Activated T-cell treated with anti-CD3 and anti-CD28 coated beads, Interleukin-2, amount 50 U/mL, for 72 hours (primary cell): ENCODE measurements at regions not wholly inside any gene's neighbourhood (a gene's known extent, or its start where the extent isn't known, plus 50 kb on each side); places are given as distances from the start of the nearest gene placed in this dataset.

Source experiments
- ATAC-seq, 2 donors: fragments of 150-1000 bp; cut with Tn5 transposase; replicated peaks in 1 of 2; 2 replicates each; pipeline ENCODE4 v1.10.0; 2021; ENCODE audit warnings: moderate library complexity in 2 of 2, mild to moderate bottlenecking in 1 of 2
- DNase-seq, 2 donors: peaks; one replicate each; pipeline ENCODE4 v3.0.0; 2021 to 2022; ENCODE audit warnings: mixed read lengths in 1 of 2
- H3K27ac Mint-ChIP-seq: one replicate; pipeline ENCODE4 v1.8.0; 2022; ENCODE audit warnings: mild to moderate bottlenecking, moderate library complexity, mixed read lengths
- H3K27me3 Mint-ChIP-seq: one replicate; pipeline ENCODE4 v1.8.0; 2022; ENCODE audit warnings: low read depth, mixed read lengths
- H3K36me3 Mint-ChIP-seq, 2 donors: one replicate each; pipeline ENCODE4 v1.8.0; 2022; ENCODE audit warnings: mixed read lengths in 2 of 2, mild to moderate bottlenecking in 1 of 2; ENCODE audit not compliant: insufficient read depth in 2 of 2
- H3K4me1 Mint-ChIP-seq: one replicate; pipeline ENCODE4 v1.8.0; 2022; ENCODE audit warnings: low read depth, mixed read lengths
- H3K4me3 Mint-ChIP-seq, 2 donors: one replicate each; pipeline ENCODE4 v1.8.0; 2022; ENCODE audit warnings: mild to moderate bottlenecking in 2 of 2, mixed read lengths in 2 of 2, moderate library complexity in 2 of 2
- H3K9me3 Mint-ChIP-seq, 2 donors: one replicate each; pipeline ENCODE4 v1.8.0; 2022; ENCODE audit warnings: mixed read lengths in 2 of 2

GRCh38 chr4:117334451-117335188, 249.2 kb upstream of the TRAM1L1 start:
- H3K9me3 Mint-ChIP-seq: peaks cover 0 to 6% of the 10 kb centered on the region in 2 donors
- no peaks in the 10 kb centered on the region for H3K27me3 Mint-ChIP-seq
- no peaks in the 10 kb centered on the region for H3K4me1 Mint-ChIP-seq
- H3K27ac Mint-ChIP-seq: no peak overlapping the region
- no peaks in the 10 kb centered on the region for H3K36me3 Mint-ChIP-seq
- no peak overlapping the region for H3K4me3 Mint-ChIP-seq
- DNase-seq (no peak), ATAC-seq (no peak)

GRCh38 chr4:117357437-117357836, 272.1 kb upstream of the TRAM1L1 start:
- H3K9me3 Mint-ChIP-seq: peaks cover 0 to 2% of the 10 kb centered on the region in 2 donors
- no peak overlapping the region for H3K4me3 Mint-ChIP-seq
- H3K27me3 Mint-ChIP-seq: no peaks in the 10 kb centered on the region
- no peak overlapping the region for H3K27ac Mint-ChIP-seq
- no peaks in the 10 kb centered on the region for H3K4me1 Mint-ChIP-seq
- ATAC-seq (no peak), DNase-seq (no peak)
- H3K36me3 Mint-ChIP-seq: no peaks in the 10 kb centered on the region

- no peak for DNase-seq
- no peaks in the 10 kb centered on the region for H3K4me1 Mint-ChIP-seq
- ATAC-seq: no peak
- no peaks in the 10 kb centered on the region for H3K36me3 Mint-ChIP-seq
- no peak overlapping the region for H3K27ac Mint-ChIP-seq
- no peaks in the 10 kb centered on the region for H3K27me3 Mint-ChIP-seq
- H3K9me3 Mint-ChIP-seq: peaks cover 0 to 2% of the 10 kb centered on the region in 2 donors
- no peak overlapping the region for H3K4me3 Mint-ChIP-seq
Observed at GRCh38 chr4:117357866-117358265, 272.5 kb upstream of the TRAM1L1 start.

- no peaks in the 10 kb centered on the region for H3K4me1 Mint-ChIP-seq
- no peaks in the 10 kb centered on the region for H3K27me3 Mint-ChIP-seq
- no peak overlapping the region for H3K27ac Mint-ChIP-seq
- peaks cover 2 to 6% of the 10 kb centered on the region in 2 donors for H3K9me3 Mint-ChIP-seq
- no peaks in the 10 kb centered on the region for H3K36me3 Mint-ChIP-seq
- no peak for ATAC-seq
- DNase-seq: no peak
- H3K4me3 Mint-ChIP-seq: no peak overlapping the region
Observed at GRCh38 chr4:117370944-117371668, 285.7 kb upstream of the TRAM1L1 start.

DNA sequence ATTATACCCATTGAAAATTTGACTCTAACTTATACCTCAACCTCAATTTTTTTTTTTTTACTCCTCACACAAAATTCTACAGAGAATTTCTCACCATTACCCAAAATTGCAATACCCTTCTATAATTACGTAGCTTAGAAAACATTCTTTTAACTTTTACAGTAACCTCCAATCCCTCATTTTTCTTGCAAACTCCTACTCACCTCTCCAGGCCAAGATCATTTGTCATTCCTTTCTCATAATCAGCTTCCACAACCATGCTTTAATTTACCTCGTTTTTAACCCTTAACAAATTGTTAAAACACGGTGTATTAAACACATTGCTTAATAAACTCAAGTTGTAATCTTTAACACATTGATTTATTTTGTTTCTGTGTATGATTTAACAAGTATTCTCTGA, 289.7 kb upstream of the TRAM1L1 start:
- DNase-seq: no peak
- H3K36me3 Mint-ChIP-seq: no peaks in the 10 kb centered on the region
- H3K27ac Mint-ChIP-seq: no peak overlapping the region
- no peaks in the 10 kb centered on the region for H3K27me3 Mint-ChIP-seq
- H3K4me1 Mint-ChIP-seq: no peaks in the 10 kb centered on the region
- H3K4me3 Mint-ChIP-seq: no peak overlapping the region
- peaks cover 4 to 8% of the 10 kb centered on the region in 2 donors for H3K9me3 Mint-ChIP-seq
- no peak for ATAC-seq

GRCh38 chr4:117376692-117377091, 291.3 kb upstream of the TRAM1L1 start:
- peaks cover 2 to 4% of the 10 kb centered on the region in 2 donors for H3K9me3 Mint-ChIP-seq
- DNase-seq (no peak), ATAC-seq (no peak)
- H3K27me3 Mint-ChIP-seq: no peaks in the 10 kb centered on the region
- no peaks in the 10 kb centered on the region for H3K36me3 Mint-ChIP-seq
- no peak overlapping the region for H3K27ac Mint-ChIP-seq
- H3K4me3 Mint-ChIP-seq: no peak overlapping the region
- no peaks in the 10 kb centered on the region for H3K4me1 Mint-ChIP-seq

DNA sequence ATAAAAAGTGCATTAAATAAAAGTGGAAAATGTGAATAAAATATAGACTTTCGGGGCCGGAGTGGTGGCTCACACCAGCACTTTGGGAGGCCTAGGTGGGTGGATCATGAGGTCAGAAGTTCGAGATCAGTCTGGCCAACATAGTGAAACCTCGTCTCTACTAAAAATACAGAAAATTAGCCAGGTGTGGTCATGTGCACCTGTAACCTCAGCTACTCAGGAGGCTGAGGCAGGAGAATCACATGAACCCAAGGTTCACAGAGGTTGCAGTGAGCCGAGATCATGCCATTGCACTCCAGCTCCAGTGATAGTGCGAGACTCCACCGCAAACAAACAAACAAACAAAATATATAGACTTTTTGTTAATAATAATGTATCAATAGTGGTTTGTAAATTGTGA, 293.6 kb upstream of the TRAM1L1 start:
- no peaks in the 10 kb centered on the region for H3K4me1 Mint-ChIP-seq
- H3K9me3 Mint-ChIP-seq: peaks cover 2 to 4% of the 10 kb centered on the region in 2 donors
- no peak overlapping the region for H3K4me3 Mint-ChIP-seq
- H3K27me3 Mint-ChIP-seq: no peaks in the 10 kb centered on the region
- DNase-seq: no peak
- no peak for ATAC-seq
- no peak overlapping the region for H3K27ac Mint-ChIP-seq
- no peaks in the 10 kb centered on the region for H3K36me3 Mint-ChIP-seq

- no peak for DNase-seq
- Mint-ChIP-seq H3K27ac (no peak overlapping the region), H3K4me3 (no peak overlapping the region), H3K27me3 (no peaks in the 10 kb centered on the region), H3K4me1 (no peaks in the 10 kb centered on the region), H3K36me3 (no peaks in the 10 kb centered on the region), H3K9me3 (no peaks in the 10 kb centered on the region)
- ATAC-seq: no peak
Observed at GRCh38 chr4:117383468-117383867, 298.1 kb upstream of the TRAM1L1 start.

GRCh38 chr4:117385526-117385925, 300.1 kb upstream of the TRAM1L1 start:
- H3K27me3 Mint-ChIP-seq: no peaks in the 10 kb centered on the region
- DNase-seq (no peak), ATAC-seq (no peak)
- H3K4me3 Mint-ChIP-seq: no peak overlapping the region
- H3K27ac Mint-ChIP-seq: no peak overlapping the region
- H3K4me1 Mint-ChIP-seq: no peaks in the 10 kb centered on the region
- no peaks in the 10 kb centered on the region for H3K36me3 Mint-ChIP-seq
- no peaks in the 10 kb centered on the region for H3K9me3 Mint-ChIP-seq

DNA sequence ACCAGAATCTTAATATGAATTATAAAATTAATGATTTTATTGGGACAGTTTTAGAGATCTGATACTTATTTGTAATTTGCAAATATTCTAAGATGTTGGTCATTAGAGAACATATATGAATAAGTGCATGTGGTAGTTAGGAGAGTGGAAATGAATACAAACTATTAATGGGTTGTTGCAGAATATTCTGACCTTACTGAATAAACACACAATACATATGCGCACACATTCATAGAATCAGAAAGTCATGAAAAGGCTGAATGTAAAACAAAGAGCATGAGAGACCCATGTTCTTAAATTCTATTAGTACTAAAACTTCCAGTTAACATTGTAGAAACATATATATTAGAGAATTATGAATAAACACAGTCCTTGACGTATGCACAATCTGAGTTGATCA, 301.7 kb upstream of the TRAM1L1 start:
- H3K4me3 Mint-ChIP-seq: no peak overlapping the region
- H3K27me3 Mint-ChIP-seq: no peaks in the 10 kb centered on the region
- H3K27ac Mint-ChIP-seq: no peak overlapping the region
- H3K9me3 Mint-ChIP-seq: no peaks in the 10 kb centered on the region
- no peaks in the 10 kb centered on the region for H3K4me1 Mint-ChIP-seq
- no peaks in the 10 kb centered on the region for H3K36me3 Mint-ChIP-seq
- ATAC-seq (no peak), DNase-seq (no peak)

- peaks cover 2 to 3% of the 10 kb centered on the region in 2 donors for H3K9me3 Mint-ChIP-seq
- ATAC-seq (no peak), DNase-seq (no peak)
- H3K27ac Mint-ChIP-seq: no peak overlapping the region
- no peaks in the 10 kb centered on the region for H3K4me1 Mint-ChIP-seq
- no peaks in the 10 kb centered on the region for H3K27me3 Mint-ChIP-seq
- H3K4me3 Mint-ChIP-seq: no peak overlapping the region
- H3K36me3 Mint-ChIP-seq: no peaks in the 10 kb centered on the region
Observed at GRCh38 chr4:117400039-117400835, 314.9 kb upstream of the TRAM1L1 start.

- Mint-ChIP-seq H3K27ac (no peak overlapping the region), H3K4me3 (no peak overlapping the region), H3K36me3 (no peaks in the 10 kb centered on the region), H3K27me3 (no peaks in the 10 kb centered on the region), H3K9me3 (peaks cover 0 to 2% of the 10 kb centered on the region in 2 donors), H3K4me1 (no peaks in the 10 kb centered on the region)
- DNase-seq: no peak
- no peak for ATAC-seq
Observed at GRCh38 chr4:117412661-117413060, 327.3 kb upstream of the TRAM1L1 start.

- Mint-ChIP-seq H3K27ac (no peak overlapping the region), H3K36me3 (no peaks in the 10 kb centered on the region), H3K4me1 (no peaks in the 10 kb centered on the region), H3K27me3 (no peaks in the 10 kb centered on the region), H3K4me3 (no peak overlapping the region), H3K9me3 (peaks cover 0 to 5% of the 10 kb centered on the region in 2 donors)
- DNase-seq: no peak
- no peak for ATAC-seq
Observed at GRCh38 chr4:117417856-117418255, 332.5 kb upstream of the TRAM1L1 start.
